ENCODE measurements at regions not wholly inside any gene's neighbourhood (a gene's known extent, or its start where the extent isn't known, plus 50 kb on each side); places are given as distances from the start of the nearest gene placed in this dataset.
"Not testable (repeated sequence)": the region's sequence is repeated elsewhere in the genome, so short reads cannot be mapped to it uniquely, and the experiment has no call there.

GRCh38 chr1:242992776-242993175 lies 262.3 kb downstream of the CEP170 start:
- not testable (repeated sequence) for TF ChIP-seq CTCF, POLR2A (IDR thresholded peaks at IDR 0.05)

Measured in testis (tissue), 2 donors.